ENCODE measurements at regions not wholly inside any gene's neighbourhood (a gene's known extent, or its start where the extent isn't known, plus 50 kb on each side); places are given as distances from the start of the nearest gene placed in this dataset.

DNA sequence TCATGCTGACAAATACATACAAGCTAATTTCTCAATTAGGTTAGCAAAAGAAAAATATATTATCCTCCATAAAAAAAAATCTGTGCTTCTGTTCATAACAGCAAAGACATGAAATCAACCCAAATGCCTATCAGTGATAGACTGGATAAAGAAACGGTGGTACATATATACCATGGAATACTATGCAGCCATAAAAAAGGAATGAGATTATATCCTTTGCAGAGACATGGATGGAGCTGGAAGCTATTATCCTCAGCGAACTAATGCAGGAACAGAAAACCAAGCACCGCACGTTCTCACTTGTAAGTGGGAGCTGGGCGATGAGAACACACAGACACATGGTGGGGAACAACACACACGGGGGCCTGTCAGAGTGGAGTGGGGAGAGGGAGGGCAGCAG is 84.0 kb upstream of the PALMD start:
- DNase-seq = no peak
- no peaks in the 10 kb centered on the region for H3K9me3 Mint-ChIP-seq
- ChIA-PET CTCF (no interaction called here), POLR2A (no interaction called here)
- peaks cover 6% of the 10 kb centered on the region for H3K27me3 Mint-ChIP-seq
- no peak overlapping the region for H3K27ac Mint-ChIP-seq
- H3K4me1 Mint-ChIP-seq = no peaks in the 10 kb centered on the region
- H3K4me3 Mint-ChIP-seq = no peak overlapping the region
- H3K36me3 Mint-ChIP-seq (ENCODE audit: low read depth) = no peaks in the 10 kb centered on the region

DNA sequence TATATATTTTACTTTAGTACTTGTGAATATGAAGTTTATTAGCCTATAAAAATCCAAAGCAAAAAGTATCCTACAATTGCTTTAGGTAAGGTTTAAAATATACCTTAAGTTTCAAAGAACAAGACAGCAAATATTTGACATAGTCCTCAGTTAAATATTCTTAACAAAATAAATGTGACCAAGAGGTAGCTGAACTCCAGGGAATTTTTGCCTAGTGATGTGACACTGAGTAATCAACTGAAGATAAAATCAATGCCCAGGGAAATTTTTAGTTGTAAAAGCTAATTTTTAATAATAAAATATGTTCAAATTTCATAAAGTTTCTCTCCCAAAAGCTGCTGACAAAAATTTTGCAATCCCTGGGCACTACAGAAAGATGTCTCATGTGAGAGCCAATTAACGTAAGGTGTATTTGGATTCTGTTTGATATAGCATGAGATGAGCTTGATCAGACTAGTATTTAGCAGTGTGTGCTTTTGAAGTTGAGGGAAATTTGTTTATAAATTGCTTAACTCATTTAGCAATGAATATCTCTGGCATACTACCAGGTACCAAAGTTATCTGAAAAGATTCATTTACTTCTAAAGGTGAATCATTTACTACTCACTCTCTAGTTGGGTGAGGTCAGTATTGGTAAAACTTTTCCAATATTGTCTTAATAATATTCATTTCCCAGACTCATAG is 80.2 kb upstream of the PALMD start:
- Mint-ChIP-seq H3K27me3 (peaks cover 9% of the 10 kb centered on the region), H3K36me3 (ENCODE audit: low read depth) (no peaks in the 10 kb centered on the region), H3K4me1 (no peaks in the 10 kb centered on the region), H3K27ac (no peak overlapping the region), H3K4me3 (no peak overlapping the region), H3K9me3 (no peaks in the 10 kb centered on the region)
- ChIA-PET CTCF (no interaction called here), POLR2A (no interaction called here)
- no peak for DNase-seq

DNA sequence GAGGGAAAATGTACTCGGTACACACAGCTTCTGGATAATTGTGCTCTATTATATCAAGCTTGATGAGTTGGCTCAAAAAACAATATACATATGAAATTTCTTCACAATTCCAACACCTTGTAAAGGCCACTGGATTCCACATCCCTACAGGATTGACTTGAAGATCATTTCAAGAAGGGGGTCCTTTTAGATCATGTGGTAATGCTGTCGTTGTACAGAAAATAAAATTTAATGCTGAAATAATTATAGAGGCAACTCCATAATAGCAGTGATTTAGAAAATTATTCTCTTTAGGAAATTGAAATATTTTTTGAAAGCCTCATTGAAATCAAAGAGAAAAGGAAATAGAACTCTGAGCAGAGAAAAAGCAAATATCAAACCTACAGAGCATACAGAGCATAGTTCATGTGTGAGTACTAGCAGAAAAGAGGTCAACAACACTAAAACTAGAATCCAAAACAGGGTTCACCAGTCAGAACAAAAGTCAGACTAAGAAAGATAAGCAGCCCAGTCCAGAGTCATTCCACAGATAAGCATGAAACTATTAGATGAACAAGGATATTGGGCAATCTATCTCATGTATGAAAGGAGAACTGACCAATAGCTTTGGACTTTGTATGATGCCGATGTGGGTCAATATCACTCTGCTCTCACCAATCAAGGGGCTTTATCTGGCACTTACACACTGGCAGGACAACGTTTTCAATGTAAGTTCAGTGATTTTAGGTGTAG is 79.5 kb upstream of the PALMD start:
- Mint-ChIP-seq H3K36me3 (ENCODE audit: low read depth) (no peaks in the 10 kb centered on the region), H3K9me3 (no peaks in the 10 kb centered on the region), H3K27me3 (peaks cover 9% of the 10 kb centered on the region), H3K27ac (no peak overlapping the region), H3K4me1 (no peaks in the 10 kb centered on the region), H3K4me3 (no peak overlapping the region)
- ChIA-PET POLR2A (no interaction called here), CTCF (no interaction called here)
- DNase-seq = no peak

DNA sequence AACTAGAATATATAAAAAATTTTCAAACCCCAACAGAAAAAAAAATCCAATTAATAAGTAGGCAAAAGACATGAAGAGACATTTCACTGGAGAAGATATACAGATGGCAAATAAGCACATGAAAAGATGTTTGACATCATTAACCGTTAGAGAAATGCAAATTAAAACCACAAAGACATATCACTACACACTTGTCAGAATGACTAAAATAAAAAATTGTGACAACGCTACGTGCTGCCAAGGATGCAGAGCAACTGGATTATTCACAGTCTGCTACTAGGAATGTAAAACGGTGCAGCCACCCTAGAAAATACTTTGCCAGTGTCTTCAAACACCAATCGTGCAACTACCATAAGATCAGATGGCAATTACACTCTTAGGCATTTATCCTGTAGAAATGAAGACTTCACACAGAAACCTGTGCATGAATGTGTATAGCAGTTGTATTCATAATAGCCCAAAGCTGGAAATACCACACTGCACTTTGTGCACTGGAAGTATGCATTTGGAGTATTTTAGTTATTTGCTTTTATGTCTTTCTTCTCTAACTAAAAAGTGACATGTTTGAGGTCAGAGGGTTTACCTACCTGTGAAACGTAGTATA is 75.3 kb upstream of the PALMD start:
- ChIA-PET CTCF (no interaction called here), POLR2A (no interaction called here)
- Mint-ChIP-seq H3K36me3 (ENCODE audit: low read depth) (no peaks in the 10 kb centered on the region), H3K27ac (no peak overlapping the region), H3K27me3 (peaks cover 12% of the 10 kb centered on the region), H3K4me1 (no peaks in the 10 kb centered on the region), H3K9me3 (no peaks in the 10 kb centered on the region), H3K4me3 (no peak overlapping the region)
- DNase-seq = no peak

DNA sequence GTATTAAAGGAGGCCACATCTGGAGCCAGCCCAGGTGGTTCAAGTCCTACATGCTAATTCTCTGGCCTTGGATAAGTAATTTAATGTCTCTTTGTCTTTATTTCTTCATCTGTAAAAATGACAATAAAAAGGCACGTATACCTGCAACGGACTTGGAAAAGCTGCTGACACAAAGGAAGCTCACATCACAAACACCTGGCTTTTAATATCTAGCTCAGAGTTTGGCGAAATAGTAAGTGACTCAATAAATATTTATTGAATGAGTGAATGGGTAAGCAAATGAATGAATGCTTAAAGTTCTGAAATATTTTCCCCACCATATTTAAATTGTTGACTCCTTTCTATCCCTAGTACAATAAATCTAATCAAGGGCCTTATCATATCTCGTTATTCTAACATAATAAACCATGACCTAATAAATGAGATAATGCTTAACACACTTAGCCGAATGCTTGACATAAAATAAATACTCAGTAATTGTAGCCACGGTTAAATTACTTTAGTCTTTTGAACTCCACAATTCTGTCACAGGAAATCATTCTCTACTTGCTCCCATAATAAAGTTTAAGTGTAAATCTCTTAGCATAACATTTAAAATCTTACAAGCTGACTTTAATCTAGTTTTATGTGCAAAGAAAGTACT is 74.7 kb upstream of the PALMD start:
- Mint-ChIP-seq H3K27ac (no peak overlapping the region), H3K27me3 (peaks cover 10% of the 10 kb centered on the region), H3K36me3 (ENCODE audit: low read depth) (no peaks in the 10 kb centered on the region), H3K4me3 (no peak overlapping the region), H3K4me1 (no peaks in the 10 kb centered on the region), H3K9me3 (no peaks in the 10 kb centered on the region)
- POLR2A ChIA-PET = no interaction called here
- CTCF ChIA-PET = no interaction called here
- no peak for DNase-seq

DNA sequence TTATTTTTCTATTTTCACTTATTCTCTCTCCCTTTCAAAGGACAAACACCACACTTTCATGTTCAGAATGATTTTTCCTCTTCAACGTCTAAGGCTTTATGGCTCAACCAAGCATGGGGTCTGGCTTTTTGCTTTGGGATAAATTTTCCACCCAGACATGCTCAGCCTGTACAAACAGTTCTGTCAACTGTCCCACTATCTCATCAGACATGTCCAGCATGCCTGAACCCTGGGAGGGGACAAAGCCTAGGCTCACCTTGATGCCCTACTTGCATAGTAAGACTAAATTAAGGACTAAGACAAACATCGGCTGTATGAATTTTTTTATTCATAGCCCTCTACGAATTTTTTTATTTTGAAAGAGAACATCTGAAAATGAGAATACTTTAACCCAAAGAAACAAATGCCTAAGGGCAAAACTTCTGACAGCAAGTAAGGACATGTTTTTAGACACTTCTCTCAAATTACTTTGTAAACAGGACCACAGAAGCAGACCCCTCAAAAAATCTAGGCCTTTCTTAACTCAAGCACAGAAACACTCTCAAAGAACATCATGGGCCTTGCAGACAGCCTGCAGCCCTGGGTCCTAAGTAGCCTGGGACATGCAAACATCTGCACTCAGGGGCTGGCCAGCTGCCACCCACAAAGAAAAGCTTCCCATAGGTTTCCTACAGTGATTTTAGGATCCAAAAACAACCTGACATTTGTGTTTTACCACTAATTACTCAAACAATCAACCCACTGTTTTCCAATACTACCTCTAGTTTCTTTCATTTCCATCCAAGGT is 72.3 kb upstream of the PALMD start:
- DNase-seq = no peak
- Mint-ChIP-seq H3K27ac (no peak overlapping the region), H3K36me3 (ENCODE audit: low read depth) (no peaks in the 10 kb centered on the region), H3K9me3 (no peaks in the 10 kb centered on the region), H3K4me3 (no peak overlapping the region), H3K4me1 (no peaks in the 10 kb centered on the region), H3K27me3 (peaks cover 8% of the 10 kb centered on the region)
- POLR2A ChIA-PET = no interaction called here
- CTCF ChIA-PET = interaction anchor here (1.3 kb wide), 1 partner anchor 12 kb away, joined by 3 read pairs; no protein-coding TSS in a partner anchor

GRCh38 chr1:99577313-99577712 is 68.6 kb upstream of the PALMD start:
- H3K9me3 Mint-ChIP-seq = no peaks in the 10 kb centered on the region
- no peaks in the 10 kb centered on the region for H3K4me1 Mint-ChIP-seq
- ChIA-PET POLR2A (no interaction called here), CTCF (no interaction called here)
- no peak overlapping the region for H3K27ac Mint-ChIP-seq
- DNase-seq = no peak
- no peak overlapping the region for H3K4me3 Mint-ChIP-seq
- peaks cover 5% of the 10 kb centered on the region for H3K27me3 Mint-ChIP-seq
- no peaks in the 10 kb centered on the region for H3K36me3 Mint-ChIP-seq (ENCODE audit: low read depth)

DNA sequence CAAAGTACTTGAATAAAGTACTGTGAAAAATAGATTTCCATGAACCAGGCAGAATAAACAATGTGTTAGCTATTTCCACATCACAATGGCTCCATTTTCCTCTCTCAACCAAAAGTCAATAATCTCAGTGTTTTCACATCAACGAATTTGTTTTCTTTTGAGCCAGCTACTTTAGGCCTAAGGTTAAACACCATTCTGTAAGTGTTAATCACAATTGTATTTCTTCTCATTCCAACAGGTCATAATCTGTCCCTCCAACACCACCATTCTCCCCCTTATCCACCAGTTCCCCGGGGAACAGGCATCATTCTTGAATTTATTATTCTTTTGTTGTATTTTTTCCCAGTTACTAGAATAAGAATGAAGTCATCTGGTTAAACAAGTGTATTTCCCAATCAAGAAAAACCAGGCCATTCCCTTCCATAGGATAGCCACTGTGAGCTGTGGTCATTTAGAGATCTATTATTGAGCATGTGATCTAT is 66.2 kb upstream of the PALMD start:
- CTCF ChIA-PET = no interaction called here
- POLR2A ChIA-PET = no interaction called here
- peaks cover 5% of the 10 kb centered on the region for H3K27me3 Mint-ChIP-seq
- H3K36me3 Mint-ChIP-seq (ENCODE audit: low read depth) = no peaks in the 10 kb centered on the region
- no peaks in the 10 kb centered on the region for H3K4me1 Mint-ChIP-seq
- no peak overlapping the region for H3K4me3 Mint-ChIP-seq
- no peak for DNase-seq
- no peaks in the 10 kb centered on the region for H3K9me3 Mint-ChIP-seq
- no peak overlapping the region for H3K27ac Mint-ChIP-seq

DNA sequence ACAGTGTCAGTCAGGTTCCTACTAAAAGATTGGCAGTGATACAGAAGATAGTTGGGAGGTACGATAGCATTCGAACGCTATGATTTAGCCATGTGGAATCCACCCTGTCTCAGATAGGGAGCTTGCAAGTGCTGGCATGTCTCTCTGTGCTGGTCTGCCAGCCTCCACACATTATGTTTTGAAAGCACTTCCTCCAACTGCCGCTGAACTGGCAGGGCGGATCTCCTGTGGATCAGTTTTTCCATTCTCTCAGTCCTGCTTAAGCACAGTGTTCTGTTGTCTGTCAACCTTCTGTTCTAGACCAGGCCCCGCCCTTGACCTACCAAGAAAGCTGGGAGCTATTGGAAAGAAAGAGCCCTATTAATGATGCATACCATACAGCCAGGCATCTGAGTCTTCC is 65.5 kb upstream of the PALMD start:
- Mint-ChIP-seq H3K4me1 (no peaks in the 10 kb centered on the region), H3K27ac (no peak overlapping the region), H3K27me3 (peaks cover 5% of the 10 kb centered on the region), H3K4me3 (no peak overlapping the region), H3K36me3 (ENCODE audit: low read depth) (no peaks in the 10 kb centered on the region), H3K9me3 (no peaks in the 10 kb centered on the region)
- POLR2A ChIA-PET = no interaction called here
- CTCF ChIA-PET = no interaction called here
- DNase-seq = no peak

- ChIA-PET CTCF (no interaction called here), POLR2A (no interaction called here)
- Mint-ChIP-seq H3K4me3 (no peak overlapping the region), H3K27me3 (no peaks in the 10 kb centered on the region), H3K9me3 (no peaks in the 10 kb centered on the region), H3K36me3 (ENCODE audit: low read depth) (no peaks in the 10 kb centered on the region), H3K27ac (no peak overlapping the region), H3K4me1 (no peaks in the 10 kb centered on the region)
- no peak for DNase-seq
Measured at GRCh38 chr1:99587008-99587407, 58.9 kb upstream of the PALMD start.

DNA sequence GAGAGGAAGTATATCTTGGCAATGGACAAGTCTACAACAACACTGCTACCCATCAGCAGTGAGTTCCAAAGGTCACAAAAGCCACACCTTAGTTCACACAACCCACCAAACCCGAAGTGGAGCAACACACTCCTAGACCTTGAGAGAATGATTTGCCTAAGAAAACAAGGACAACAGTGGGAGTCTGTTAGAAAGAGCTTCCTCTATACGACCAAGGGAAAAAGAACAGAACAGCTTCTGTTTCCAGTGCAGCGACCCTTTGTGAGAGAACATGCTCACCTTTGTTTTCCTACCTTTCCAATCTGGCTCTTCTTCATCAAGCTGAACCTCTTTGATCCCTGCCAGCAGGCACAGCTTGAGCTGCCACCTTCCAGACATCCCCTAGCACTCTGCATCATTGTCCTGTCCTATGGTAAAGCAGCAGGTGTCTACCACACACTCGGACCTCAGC is 56.7 kb upstream of the PALMD start:
- Mint-ChIP-seq H3K36me3 (ENCODE audit: low read depth) (no peaks in the 10 kb centered on the region), H3K27ac (no peak overlapping the region), H3K9me3 (no peaks in the 10 kb centered on the region), H3K4me3 (no peak overlapping the region), H3K4me1 (no peaks in the 10 kb centered on the region), H3K27me3 (no peaks in the 10 kb centered on the region)
- ChIA-PET POLR2A (no interaction called here), CTCF (no interaction called here)
- DNase-seq = no peak

- no peak overlapping the region for H3K27ac Mint-ChIP-seq
- no peaks in the 10 kb centered on the region for H3K9me3 Mint-ChIP-seq
Measured at GRCh38 chr1:99590578-99591209, 55.2 kb upstream of the PALMD start.

DNA sequence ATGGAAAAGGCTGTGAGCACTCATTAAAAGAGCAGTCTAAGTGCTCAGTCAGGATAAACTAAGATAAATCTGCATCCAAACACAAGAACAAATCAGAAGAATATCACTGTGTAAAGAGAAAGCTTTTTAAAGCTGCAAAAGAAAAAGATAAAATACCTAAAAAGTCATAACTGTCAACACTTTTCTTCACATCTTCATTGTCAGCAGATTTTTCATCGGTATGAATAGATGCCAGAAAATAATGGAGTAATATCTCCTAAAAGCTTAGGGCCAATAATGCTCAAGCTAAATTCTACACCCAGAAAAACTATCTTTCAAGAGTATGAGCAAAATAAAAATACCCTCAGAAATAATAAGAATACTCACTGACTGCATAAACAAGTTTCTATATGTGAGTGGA is 54.0 kb upstream of the PALMD start:
- no peak overlapping the region for H3K4me3 Mint-ChIP-seq
- POLR2A ChIA-PET = no interaction called here
- H3K27ac Mint-ChIP-seq = no peak overlapping the region
- H3K27me3 Mint-ChIP-seq = no peaks in the 10 kb centered on the region
- no peaks in the 10 kb centered on the region for H3K9me3 Mint-ChIP-seq
- H3K36me3 Mint-ChIP-seq (ENCODE audit: low read depth) = no peaks in the 10 kb centered on the region
- no peak for DNase-seq
- H3K4me1 Mint-ChIP-seq = no peaks in the 10 kb centered on the region
- CTCF ChIA-PET = no interaction called here

More at GRCh38 chr1:99590578-99591209, 55.2 kb upstream of the PALMD start:
- DNase-seq = no peak
- H3K27me3 Mint-ChIP-seq = no peaks in the 10 kb centered on the region
- no peaks in the 10 kb centered on the region for H3K4me1 Mint-ChIP-seq
- no peaks in the 10 kb centered on the region for H3K36me3 Mint-ChIP-seq (ENCODE audit: low read depth)
- POLR2A ChIA-PET = no interaction called here
- CTCF ChIA-PET = no interaction called here
- no peak overlapping the region for H3K4me3 Mint-ChIP-seq

Data from activated CD4-positive, alpha-beta memory T cell treated with anti-CD3 and anti-CD28 coated beads, Interleukin-2, amount 10 ng/mL, durations not matched to agents 7 days and 5 days (primary cell).